Right ventricle myocardium inferior (tissue), 1 donor: ENCODE measurements at regions not wholly inside any gene's neighbourhood (a gene's known extent, or its start where the extent isn't known, plus 50 kb on each side); places are given as distances from the start of the nearest gene placed in this dataset.
A peak's percentile ranks its signal among the peaks of the same experiment; 100 is the strongest.
"Not testable (repeated sequence)": the region's sequence is repeated elsewhere in the genome, so short reads cannot be mapped to it uniquely, and the experiment has no call there.

Experiments used
- ATAC-seq: fragments of 200-7000 bp; cut with Tn5 transposase; one replicate; pipeline ENCODE4 v1.9.1; 2020; ENCODE audit warnings: mild to moderate bottlenecking, moderate library complexity
- DNase-seq: peaks from one replicate; pipeline ENCODE4 v3.0.0; 2021; ENCODE audit errors: missing footprints
- intact Hi-C: fragments of 100-400 bp; cut with DNase I; formaldehyde crosslinking; loops from one replicate; pipeline ENCODE4 v1.11.0; 2022
- donor health status: DM: no; HTN: yes; CAD: no; lungs with severe emphysema.

DNA sequence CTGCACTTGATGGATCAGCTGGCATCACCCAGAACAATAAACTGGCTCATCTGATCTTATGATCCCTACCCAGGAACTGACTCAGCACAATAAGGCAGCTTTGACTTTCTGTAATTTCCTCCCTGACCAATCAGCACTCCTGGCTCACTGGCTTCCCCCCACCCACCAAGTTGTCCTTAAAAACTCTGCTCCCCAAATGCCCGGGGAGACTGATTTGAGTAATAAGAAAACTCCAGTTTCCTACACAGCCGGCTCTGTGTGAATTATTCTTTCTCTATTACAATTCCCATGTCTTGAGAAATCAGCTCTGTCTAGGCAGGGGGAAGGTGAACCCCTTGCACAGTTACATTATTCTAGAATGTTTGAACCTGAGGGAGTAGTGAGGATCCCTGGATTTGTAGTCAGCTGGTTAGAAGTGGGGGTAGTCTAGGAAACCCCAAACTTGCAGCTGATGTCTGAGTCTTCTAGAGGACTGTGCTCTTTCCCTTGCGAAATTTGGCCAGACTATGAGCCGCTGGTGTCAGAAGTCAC lies 111.7 kb upstream of the NEK6 start:
- no peak for ATAC-seq
- intact Hi-C loops = no loop called here

DNA sequence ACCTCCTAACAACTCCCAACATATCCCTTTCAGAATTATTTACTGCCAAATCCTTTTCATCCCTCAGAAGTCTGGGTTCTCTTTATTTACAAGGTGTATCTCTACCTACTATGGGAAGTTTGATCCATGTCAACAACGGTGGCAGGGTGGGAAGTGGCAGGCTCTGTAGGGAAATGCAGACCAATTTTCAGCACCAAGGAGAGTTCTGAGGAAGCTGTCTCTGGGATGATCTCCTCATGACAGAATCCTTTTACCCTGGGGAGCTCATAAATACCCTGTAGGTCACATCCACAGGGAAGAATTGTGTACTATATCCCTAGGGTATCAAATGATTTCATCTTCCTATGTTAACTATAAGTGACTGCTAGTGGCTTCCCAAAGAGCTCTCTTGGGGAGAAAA lies 107.8 kb upstream of the NEK6 start:
- ATAC-seq (no peak), DNase-seq (no peak)
- intact Hi-C loops = no loop called here

More for the DNA sequence above, 111.7 kb upstream of the NEK6 start:
- DNase-seq = no peak

DNA sequence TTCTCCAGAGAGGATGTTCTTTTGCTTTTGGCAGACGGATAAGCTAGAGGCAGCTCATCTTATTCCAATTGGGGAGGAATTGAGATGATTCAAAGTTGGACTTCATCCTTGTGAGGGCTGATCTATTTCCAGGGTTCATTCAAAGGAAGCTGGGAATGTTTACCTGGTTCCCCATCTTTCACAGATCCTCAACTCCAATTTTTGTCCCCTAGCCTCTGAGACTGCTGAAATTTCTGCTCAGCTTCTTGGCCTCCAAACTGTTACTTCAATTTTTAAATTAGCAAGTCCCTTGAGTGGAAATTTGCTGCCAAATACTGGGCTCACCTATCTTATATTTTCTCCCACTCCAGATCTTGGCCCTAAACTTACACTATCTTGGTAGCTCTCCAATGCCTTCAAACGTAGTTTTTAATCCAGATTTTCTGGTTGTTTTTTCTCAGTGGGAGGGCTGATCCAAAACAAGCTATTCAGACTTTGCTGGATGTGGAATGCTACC lies 93.9 kb upstream of the NEK6 start:
- intact Hi-C loops = no loop called here
- ATAC-seq = peak; percentile 72
- no peak for DNase-seq

DNA sequence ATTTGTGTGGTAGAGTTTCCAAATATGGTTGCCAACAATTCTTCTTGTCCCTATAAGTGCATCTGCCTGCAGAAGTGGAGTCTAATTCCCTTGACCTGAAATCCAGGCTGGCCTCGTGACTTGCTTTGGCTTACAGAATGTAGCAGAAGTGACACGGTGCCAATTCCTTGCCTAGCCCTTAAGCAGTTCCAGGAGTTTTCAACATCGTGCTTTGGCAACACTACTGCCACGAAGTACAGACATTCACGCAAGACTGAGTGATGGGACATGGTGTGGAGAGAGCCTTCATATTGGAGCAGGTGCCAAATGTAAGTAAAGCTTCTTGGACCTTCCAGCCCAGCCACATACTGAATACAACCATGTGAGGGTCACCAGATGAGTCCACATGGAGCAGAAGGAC lies 92.9 kb upstream of the NEK6 start:
- intact Hi-C loops = no loop called here
- ATAC-seq (peak; percentile 90), DNase-seq (peak; percentile 61)

DNA sequence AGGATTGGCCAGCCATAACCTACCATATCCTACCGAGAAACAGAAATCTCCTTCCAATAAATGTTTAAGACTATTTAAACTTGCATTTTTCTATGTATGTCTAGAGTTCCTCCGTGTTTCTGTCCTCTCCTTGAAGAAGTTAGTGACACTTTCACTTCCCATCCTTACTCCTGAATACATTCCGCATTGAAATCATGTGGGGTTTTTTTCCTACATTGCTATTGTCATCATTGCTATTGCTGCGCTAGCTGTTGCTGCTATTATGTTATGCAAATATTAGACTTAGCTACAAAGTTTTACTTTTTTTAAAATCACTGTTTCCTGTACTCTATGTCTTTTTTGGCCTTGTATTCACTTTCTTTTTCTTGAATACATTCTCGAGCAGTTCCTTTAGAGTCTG lies 83.3 kb upstream of the NEK6 start:
- DNase-seq (no peak), ATAC-seq (no peak)
- intact Hi-C loops = no loop called here

DNA sequence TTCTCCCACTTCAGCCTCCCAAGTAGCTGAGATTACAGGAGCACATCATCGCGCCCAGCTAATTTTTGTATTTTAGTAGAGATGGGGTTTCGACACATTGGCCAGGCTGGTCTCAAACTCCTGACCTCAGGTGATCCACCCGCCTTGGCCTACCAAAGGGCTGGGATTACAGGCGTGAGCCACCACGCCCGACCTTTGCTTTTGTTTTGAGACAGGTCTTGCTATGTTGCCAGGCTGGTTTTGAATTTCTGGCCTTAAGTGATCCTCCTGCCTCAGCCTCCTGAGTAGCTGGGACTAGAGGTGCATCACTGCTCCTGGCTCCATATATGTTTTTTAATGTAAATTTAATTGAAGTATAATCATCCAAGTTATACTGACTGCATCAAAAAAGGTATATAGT lies 80.2 kb upstream of the NEK6 start:
- ATAC-seq, DNase-seq, intact Hi-C loops: not testable (repeated sequence)

DNA sequence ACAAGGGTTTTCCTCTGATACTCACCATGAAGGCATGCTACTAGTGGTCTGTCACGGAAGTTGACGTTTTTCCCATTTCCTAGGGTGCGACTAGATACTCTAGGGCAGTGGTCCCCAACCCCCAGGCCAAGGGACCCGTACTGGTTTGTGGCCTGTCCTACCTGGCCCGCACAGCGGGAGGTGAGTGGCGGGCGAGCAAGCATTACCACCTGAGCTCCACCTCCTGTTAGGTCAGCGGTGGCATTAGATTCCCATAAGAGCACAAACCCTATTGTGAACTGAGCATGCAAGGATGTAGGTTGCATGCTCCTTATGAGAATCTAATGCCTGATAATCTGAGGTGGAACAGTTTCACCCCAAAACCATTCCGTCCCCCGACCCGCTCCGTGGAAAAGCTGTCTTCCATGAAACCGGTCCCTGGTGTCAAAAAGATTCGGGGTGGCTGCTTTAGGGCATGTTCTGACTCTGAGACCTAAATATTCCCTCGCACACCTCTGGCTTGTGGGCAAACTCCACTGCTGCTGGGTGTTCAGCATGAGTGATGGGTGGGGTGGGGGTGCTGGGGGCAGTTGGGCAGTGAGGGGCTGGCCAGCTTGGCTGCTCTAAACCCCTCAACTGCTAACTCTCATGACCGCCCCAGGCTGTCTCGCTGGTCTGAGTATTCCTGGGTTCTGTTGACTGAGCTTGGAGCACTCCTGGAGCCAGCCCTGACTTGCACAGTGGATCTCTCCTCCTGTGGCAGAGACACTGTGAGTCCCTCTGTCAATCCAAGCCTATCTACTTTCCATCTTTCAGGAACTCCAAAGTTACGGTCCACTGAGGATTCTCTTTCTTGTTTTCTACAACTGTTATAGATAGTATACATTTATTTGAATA lies 78.3 kb upstream of the NEK6 start:
- DNase-seq (peak; percentile 55), ATAC-seq (no peak)
- intact Hi-C loops = no loop called here

DNA sequence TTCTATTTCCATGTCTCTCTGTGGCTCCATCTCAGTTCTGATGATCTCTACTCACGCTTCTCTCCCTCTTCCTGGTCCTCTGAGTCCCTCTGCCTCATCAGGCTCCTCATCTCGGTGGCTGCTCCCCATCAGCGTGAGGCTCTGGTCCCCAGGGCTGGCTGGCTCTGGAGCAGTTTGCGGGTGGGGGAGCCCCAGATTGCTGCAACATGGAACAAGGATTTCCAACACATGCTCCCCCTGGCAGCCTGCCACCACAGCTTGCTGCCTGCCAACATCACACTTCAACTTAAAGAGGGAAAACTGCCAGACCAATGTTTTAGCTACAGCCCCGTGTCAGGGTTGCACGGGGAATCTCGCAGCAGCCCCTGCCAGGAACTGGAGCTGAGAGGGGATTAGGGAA lies 77.2 kb upstream of the NEK6 start:
- peak; percentile 78 for DNase-seq
- intact Hi-C loops = no loop called here
- no peak for ATAC-seq

DNA sequence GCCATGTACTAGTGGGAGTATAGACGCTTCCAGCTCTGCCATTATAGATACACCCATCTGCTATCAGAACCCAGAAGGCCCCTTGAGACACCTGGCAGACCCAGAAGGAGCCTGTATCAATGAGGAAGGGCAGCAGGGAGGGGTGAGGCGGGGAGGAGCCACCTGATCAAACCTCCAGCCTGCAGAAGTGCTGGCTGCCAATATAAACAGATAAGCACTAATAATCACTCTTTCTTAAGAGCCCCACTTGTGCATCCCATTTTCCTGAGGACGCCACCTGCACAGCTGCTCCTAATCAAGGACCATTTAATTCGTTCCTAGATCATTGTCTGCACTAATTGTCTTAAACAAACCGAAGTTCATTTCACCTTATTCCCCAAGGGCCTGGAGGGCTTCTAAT lies 75.0 kb upstream of the NEK6 start:
- DNase-seq = no peak
- intact Hi-C loops = no loop called here
- ATAC-seq = no peak

DNA sequence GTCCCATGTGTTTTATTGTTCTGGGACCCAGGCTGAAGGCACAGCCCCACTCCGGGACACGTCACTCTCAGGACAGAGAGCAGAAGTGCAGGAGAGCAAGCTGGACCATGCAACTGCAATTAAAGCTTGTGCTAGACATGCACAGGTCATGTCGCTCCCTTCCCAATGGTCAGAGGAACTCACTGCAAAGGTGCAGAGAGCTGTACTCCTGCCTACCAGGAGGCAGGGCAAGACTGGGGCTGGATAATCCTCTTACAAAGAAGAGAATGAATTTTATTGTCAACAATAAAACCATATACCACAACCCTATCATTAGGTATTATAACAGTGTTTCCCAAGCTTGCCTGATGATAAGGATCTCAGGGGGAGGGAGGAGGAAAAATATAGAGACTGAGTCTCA lies 74.0 kb upstream of the NEK6 start:
- DNase-seq = no peak
- no peak for ATAC-seq
- intact Hi-C loops = no loop called here

DNA sequence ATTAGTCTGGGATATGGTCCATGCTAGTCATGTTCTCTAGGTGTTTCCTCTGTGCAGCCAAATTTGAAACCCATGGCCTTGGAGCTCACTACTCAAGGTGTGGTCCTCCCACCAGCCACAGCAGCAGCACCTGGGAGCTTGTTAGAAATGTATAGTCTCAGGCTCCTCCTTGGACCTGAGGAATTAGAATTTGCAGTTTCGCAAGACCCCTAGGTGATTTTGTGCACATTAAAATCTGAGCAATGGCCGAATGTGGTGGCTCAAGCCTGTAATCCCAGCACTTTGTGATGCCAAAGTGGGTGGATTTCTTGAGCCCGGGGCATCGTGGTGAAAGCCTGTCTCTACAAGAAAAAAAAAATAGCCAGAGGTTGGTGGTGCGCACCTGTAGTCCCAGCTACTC lies 72.3 kb upstream of the NEK6 start:
- intact Hi-C loops = no loop called here
- DNase-seq (no peak), ATAC-seq (no peak)

DNA sequence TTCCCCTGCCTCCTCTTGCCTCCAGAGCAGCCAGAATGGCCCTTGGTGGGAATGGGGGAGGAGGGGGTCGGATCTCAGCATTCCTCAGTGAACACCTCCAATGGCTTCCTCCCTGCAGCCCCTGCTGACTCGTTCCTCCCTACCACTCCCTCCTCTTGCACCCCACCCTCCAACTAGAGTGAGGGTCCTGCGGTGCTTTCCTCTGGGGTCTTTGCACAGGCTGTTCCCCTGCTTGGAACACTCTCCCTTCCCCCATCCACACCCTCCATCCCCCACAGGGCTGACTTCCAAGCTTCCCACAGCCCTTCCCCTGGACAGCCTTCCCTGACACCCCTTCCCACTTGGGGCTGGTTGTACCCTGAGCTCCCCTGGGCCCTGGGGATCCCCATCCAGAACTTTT lies 70.4 kb upstream of the NEK6 start:
- intact Hi-C loops = no loop called here
- ATAC-seq (no peak), DNase-seq (no peak)

DNA sequence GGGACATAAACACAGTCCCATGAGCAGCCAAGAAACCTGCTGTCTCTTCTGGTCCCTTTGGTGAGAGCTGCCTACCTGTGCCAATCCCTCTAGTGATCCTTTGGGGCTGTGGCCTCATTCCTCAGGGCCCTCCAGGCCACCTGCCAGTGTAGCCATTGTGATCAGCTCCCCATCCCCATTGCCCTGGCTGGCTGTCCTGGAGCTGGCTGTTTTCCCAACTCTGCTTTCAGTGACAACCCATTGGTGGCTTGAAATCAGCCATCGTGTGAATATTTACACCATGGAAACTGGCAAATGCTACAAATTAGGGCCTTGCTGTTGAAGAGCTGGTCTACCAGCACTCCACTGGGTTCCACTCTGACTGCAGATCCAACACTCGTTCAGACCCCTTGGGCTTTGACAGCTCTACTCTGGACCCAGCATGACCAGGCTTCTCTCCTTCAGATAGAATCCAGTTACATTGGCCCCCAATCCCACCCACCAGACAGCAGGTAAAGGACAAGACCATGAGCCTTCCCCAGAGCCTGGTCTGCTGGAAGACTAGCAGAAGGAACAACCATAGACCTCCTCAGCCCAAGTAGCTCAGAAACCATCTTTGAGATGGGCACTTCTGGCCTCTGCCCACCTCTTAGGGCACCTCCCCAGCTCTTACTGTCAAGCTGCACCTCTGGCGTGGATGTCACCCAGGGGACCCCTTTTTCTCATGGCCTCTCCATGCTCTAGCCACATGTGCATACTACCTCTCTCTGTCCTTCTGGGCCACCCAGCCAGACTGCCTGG lies 69.2 kb upstream of the NEK6 start:
- DNase-seq (no peak), ATAC-seq (no peak)
- intact Hi-C loops = no loop called here

DNA sequence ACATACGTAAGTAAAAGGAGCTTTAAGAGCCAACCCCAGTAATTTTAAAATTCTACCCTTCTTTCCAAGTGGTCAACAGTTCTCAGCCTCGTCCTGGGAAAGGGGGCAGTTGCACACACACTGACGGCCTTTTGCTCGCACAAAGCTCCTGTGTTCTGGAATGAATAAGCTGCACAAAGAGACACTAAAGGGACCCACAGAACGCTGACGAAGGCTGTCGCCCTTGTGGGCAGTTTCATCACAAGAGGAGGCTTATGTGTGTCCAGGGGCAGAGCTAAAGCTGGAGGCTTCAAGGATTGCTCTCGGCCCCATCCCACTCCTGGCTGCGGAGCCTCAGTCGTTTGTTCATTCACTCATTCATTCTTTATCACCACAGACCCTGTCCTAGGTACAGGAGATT lies 67.0 kb upstream of the NEK6 start:
- ATAC-seq (no peak), DNase-seq (no peak)
- intact Hi-C loops = no loop called here

DNA sequence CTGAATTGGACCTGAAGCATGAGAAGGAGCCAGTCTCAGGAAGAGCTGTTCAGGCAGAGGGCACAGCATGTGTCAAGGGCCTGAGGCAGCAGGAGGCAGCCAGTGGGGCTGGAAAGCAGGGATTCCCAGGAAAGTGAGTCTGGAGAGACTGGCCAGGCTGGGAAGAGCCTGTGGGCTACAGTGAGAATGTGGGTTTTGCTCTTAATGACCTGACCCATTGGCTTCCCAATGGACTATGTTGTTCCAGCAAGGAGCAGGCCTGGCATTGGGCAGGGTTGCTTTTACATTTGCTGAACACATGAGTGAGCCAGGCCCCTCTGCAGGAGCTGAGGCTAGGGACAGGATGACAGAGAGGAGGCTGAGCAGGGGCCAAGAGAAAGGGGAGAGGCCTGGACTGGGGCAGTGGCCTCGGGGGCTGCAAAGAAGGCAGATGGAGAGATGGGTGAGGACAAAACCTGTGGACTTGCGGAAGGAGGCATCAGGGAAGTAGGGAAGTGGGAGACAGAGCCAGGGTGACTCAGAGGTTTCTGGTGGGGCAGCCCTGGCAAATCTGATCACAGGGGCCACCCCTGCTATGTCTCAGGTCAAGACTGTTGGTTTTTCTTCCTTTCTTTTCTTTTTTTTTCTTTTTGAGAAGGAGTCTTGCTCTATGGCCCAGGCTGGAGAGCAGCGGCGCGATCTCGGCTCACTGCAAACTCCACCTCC lies 65.9 kb upstream of the NEK6 start:
- no peak for DNase-seq
- intact Hi-C loops = no loop called here
- ATAC-seq = no peak

DNA sequence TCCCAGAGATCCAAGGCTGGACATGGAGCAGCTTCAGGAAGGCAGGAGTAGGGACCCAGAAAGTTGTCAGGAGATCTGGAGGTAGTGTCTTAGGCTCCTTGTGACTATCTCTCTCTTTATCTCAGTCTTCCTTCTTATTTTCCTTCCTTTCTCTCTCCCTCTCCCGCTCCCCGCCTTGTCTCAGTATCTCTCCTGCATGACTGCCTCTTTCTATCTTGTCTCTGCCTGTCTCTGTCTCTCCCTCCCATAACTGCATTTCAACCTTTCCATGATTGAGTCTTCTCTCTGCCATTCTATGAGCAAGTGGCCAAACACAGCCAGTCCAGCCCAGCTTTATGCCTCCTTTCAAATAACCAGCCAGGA lies 61.0 kb upstream of the NEK6 start:
- ATAC-seq = no peak

DNA sequence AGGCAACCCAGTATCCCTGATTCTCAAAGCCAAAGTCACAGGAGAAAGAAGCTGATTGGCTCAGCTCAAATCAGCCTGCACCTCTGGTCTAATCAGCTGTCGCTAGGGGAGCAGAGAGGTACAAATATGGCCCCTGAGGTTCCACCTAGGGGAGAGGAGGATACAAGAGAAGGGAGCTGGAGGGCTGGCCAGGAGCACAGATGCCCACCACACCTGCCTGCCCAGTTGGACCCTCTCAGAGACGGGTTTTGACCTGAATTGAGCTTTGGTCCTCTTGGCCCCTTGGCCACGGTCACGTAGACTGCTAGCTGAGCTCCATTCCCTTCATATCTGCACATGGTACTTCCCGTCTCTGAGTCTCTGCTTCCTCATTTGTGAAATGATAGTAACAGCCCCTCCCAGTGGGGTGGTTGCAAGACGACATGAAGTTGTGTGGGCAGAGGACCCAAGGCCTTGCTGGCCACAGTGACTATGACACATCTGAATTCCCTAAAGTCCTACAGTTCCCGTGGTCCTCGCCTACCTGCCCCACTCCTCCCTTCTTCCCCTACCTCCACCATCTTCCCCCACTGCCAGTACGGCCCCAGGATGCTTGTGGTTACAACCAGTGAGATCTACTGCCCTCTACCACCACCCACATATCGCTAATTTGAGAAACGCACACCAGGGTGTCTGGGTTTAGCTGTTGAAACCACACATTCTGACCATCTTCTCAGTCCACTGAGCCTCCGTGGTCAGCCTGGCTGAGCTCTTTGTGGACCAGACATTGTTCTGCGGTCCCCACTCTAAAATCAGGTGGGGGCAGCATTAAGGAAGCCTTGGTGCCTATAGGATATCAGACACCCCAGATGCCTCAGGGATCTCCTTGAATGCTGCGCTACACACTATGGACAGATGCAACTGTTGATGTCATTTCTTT lies 60.3 kb upstream of the NEK6 start:
- peak; percentile 74 for DNase-seq
- ATAC-seq = peak; percentile 77
- intact Hi-C loops = no loop called here

More for the DNA sequence above, 61.0 kb upstream of the NEK6 start:
- intact Hi-C loops = no loop called here
- DNase-seq = no peak

DNA sequence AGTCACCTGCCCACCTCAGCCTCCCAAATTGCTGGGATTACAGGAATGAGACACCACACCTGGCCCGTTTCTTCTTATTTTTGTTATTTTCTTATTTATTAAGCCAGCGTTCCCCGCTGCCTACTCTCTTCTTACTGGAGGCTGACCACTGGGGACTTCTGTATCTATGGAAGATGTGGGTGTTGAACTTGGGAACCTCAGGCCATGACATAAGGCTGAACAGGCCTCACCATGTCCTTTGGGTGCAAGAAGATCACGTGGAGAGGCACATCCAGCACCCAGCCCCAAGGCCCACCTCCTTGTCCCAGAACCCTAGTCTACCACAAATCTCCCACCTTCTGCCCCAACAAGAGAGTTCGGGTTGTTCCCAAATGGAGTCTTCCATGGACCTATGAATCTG lies 59.4 kb upstream of the NEK6 start:
- intact Hi-C loops = no loop called here
- no peak for ATAC-seq

More for the DNA sequence above, 59.4 kb upstream of the NEK6 start:
- no peak for DNase-seq
